Left renal cortex interstitium (tissue), 4 donors: ENCODE measurements at regions not wholly inside any gene's neighbourhood (a gene's known extent, or its start where the extent isn't known, plus 50 kb on each side); places are given as distances from the start of the nearest gene placed in this dataset.

Experiments
- DNase-seq, 4 donors: peaks; one replicate each; pipeline ENCODE4 v3.0.0-alpha.2; 2013; ENCODE audit warnings: low read depth in 4 of 4, low spot score in 2 of 4, missing footprints in 1 of 4

GRCh38 chr13:104387510-104387909, 1321.3 kb upstream of the SLC10A2 start:
- DNase-seq = no peak

- DNase-seq = no peak
Observed at GRCh38 chr13:104385404-104385803, 1319.2 kb upstream of the SLC10A2 start.

GRCh38 chr13:104382951-104383350, 1316.7 kb upstream of the SLC10A2 start:
- DNase-seq = no peak

- no peak for DNase-seq
Observed at GRCh38 chr13:104376588-104376987, 1310.4 kb upstream of the SLC10A2 start.

GRCh38 chr13:104375614-104376013, 1309.4 kb upstream of the SLC10A2 start:
- DNase-seq = no peak

- no peak for DNase-seq
Observed at GRCh38 chr13:104372095-104372655, 1306.0 kb upstream of the SLC10A2 start.

- no peak for DNase-seq
Observed at GRCh38 chr13:104365430-104365829, 1299.2 kb upstream of the SLC10A2 start.

- no peak for DNase-seq
Observed at GRCh38 chr13:104357672-104358354, 1291.6 kb upstream of the SLC10A2 start.

- no peak for DNase-seq
Observed at GRCh38 chr13:104357174-104357573, 1291.0 kb upstream of the SLC10A2 start.

- no peak for DNase-seq
Observed at GRCh38 chr13:104355041-104355670, 1288.9 kb upstream of the SLC10A2 start.

GRCh38 chr13:104327211-104327610, 1261.0 kb upstream of the SLC10A2 start:
- DNase-seq = no peak

GRCh38 chr13:104326523-104326922, 1260.3 kb upstream of the SLC10A2 start:
- DNase-seq = no peak

GRCh38 chr13:104321756-104322155, 1255.5 kb upstream of the SLC10A2 start:
- DNase-seq = no peak

GRCh38 chr13:104320446-104320845, 1254.2 kb upstream of the SLC10A2 start:
- no peak for DNase-seq

GRCh38 chr13:104318121-104318520, 1251.9 kb upstream of the SLC10A2 start:
- DNase-seq = peak in 1 of 4 donors; percentile 37

GRCh38 chr13:104315606-104316005, 1249.4 kb upstream of the SLC10A2 start:
- DNase-seq = no peak

- no peak for DNase-seq
Observed at GRCh38 chr13:104314926-104315535, 1248.8 kb upstream of the SLC10A2 start.

- no peak for DNase-seq
Observed at GRCh38 chr13:104314321-104314720, 1248.1 kb upstream of the SLC10A2 start.

GRCh38 chr13:104310861-104311260, 1244.6 kb upstream of the SLC10A2 start:
- no peak for DNase-seq

GRCh38 chr13:104309431-104309830, 1243.2 kb upstream of the SLC10A2 start:
- DNase-seq = no peak

GRCh38 chr13:104301171-104301975, 1235.2 kb upstream of the SLC10A2 start:
- DNase-seq = peak in 1 of 4 donors; percentile 9
